GM18520 (cell line): ENCODE measurements at regions not wholly inside any gene's neighbourhood (a gene's known extent, or its start where the extent isn't known, plus 50 kb on each side); places are given as distances from the start of the nearest gene placed in this dataset.

Experiments used
- ATAC-seq: cut with Tn5 transposase; IDR thresholded peaks from one replicate; pipeline ENCODE4 v1.9.1; 2021; ENCODE audit not compliant: unreplicated experiment

DNA sequence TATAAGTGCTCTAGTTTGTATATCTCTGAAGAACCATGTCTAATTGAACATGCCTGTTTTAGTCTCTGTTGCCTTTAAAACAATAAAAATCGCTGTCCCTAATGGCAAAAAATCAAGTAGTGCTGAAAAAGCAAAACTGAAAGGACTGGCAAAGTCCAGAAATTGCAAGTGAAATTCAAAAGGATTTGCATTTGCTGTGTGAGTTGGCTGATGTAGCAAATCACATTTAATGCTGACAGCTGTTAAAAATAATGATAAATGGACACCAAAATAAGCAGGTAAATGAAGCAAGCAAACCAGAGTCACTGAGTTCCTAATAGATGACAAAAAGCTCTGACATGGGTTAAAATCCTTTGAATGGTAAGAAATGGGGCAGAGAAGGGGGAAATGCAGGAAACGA, 874.1 kb downstream of the GRM8 start:
- no peak for ATAC-seq

GRCh38 chr7:126370038-126370668, 882.6 kb downstream of the GRM8 start:
- no peak for ATAC-seq

DNA sequence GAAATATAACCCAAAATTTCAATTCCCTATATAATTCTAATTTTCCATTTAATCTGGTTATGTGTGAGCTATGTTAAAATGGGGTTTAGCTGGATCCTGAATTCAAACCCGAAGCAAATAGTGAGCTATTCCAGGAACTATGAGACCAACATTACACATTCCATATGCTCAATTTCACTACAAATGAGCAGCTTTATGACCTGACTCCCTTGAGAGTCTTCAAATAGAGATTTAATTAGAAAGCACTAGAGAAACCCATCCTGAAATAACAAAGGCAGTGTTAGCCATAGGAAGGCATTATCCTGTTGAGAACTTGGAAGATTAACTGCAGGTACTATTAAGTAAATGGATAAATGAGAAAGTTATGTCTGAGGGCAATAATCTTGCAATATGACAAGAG, 890.0 kb downstream of the GRM8 start:
- ATAC-seq: no peak

DNA sequence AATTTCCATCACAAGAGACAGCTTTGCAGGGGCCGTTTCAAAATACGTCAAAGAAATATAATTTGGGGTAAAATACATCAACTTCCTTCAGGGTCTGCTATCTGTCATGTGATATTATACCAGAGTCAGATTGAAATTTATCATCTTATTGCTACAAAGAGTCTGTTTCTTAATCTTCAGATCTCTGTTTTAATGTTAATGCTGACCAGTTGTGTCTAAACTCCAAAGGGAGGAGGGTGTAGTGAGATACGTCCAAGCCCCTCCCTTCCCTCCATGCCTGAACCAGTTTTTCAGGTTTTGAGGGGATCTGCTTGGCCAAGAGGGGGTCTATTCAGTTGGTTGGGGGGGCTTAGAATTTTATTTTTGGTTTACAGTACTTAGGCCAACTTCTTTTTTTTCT, 891.6 kb downstream of the GRM8 start:
- ATAC-seq: no peak

DNA sequence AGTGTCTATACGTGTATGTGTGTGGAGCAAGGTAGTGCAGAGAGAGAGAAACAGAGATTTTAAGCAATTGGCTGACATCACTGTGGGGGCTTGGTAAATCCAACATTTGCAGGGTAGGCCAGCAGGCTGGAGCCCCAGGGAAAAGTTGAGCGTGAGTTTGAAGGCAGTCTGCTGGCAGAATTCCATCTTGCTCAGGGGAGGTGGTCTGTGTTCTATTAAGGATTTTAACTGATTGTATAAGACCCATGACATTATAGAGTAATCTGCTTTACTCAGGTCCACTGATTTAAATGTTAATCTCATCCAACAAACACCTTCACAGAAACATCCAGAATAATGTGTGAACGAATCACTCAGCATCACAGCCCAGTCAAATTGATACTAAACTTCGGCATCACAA, 912.9 kb downstream of the GRM8 start:
- no peak for ATAC-seq

- no peak for ATAC-seq
Observed at GRCh38 chr7:126305671-126306070, 947.1 kb downstream of the GRM8 start.

DNA sequence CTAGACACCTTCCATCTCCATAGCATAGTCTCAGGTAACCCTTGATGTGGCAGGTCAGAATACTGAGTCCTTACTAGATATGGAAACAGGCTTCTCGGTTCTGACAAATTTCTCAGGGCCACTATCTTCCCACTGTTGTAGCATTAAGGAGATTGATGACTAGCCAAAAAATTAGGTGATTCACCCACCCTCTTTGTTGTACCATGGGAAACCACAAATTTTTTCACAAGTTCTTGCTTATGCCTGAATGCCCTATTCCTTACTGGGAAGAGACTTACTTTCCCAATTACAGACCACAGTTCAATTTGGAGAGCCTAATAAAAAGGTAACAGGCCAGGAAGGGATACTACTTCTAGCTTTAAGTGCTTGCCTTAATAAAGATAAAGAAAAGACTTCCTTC, 948.8 kb downstream of the GRM8 start:
- ATAC-seq: no peak

DNA sequence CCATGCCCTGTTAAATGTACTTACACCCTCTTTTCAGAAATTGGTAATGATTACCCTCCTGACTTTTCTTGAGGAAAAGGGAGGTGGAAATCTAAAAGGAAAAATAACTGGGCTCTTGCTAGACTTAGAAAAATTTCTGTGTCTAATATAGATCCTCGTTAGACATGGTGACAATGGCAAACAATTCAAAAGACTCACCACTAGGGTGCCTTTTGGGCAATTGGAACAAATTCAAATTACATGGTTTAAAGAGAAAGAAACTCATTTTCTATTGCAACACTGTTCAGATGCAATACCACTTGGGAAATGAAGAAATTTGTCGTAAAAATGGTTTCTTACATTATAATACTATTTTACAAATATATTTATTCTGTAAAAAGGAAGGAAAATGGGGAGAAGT, 950.1 kb downstream of the GRM8 start:
- no peak for ATAC-seq

DNA sequence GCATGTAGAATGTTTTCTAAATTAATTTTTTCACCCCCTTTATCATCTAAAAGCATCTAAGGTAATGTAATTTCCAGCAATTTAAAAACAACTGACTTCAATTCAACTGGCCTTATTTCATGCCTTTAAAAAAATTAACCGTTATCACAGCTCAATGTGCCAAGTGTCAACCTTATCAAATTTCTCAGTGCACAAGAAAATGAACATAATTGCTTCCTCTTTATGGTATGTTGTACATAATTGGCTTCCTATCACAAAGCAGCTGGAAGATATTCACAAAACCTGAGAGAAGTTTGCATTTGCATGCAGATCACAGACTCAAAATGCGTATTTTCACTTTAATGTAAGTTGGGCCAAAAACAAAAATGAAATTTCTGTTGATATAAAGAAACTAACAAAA, 966.4 kb downstream of the GRM8 start:
- ATAC-seq: no peak

- no peak for ATAC-seq
Observed at GRCh38 chr7:126236261-126236660, 1016.5 kb downstream of the GRM8 start.

GRCh38 chr7:126228356-126229061, 1024.2 kb downstream of the GRM8 start:
- no peak for ATAC-seq

DNA sequence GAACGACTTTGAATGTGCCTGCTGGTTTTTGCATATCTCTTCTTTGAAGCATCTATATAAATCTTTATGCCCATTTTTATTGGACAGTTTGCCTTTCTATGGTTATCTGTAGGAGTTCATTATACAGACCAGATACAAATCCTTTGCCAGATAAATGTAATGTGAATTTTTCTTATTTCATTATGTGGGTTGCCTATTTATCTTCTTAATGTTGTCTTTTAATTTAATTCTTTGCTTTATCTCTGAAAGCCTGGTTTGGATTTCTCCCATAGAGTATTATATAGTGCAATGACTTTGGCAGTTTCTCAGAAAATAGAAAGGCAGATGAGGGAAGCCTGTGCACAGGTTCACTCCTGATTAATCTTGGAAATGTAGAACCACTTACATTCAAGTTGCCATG, 1025.1 kb downstream of the GRM8 start:
- ATAC-seq: no peak

GRCh38 chr7:126227055-126227454, 1025.7 kb downstream of the GRM8 start:
- ATAC-seq: no peak

DNA sequence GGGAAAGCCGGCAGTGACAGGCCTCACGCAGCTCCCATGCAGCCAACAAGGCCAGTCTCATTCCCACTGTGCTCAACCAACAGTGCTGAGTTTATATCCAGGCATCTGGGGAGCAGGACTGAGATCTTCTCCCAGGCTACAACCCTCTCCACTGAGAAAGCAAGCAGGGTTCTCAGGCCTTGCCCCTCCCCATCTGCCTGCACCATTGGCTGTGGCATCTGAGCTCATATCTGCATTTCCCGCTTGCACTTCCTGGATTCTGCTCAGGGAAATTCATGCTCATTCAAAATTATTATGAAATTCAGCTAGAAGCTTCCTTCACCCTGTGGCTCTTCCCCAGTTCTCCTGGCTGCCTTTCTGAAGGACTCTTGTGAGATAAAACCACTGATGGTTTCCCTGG, 1029.0 kb downstream of the GRM8 start:
- ATAC-seq: no peak

GRCh38 chr7:126222782-126223181, 1030.0 kb downstream of the GRM8 start:
- no peak for ATAC-seq

DNA sequence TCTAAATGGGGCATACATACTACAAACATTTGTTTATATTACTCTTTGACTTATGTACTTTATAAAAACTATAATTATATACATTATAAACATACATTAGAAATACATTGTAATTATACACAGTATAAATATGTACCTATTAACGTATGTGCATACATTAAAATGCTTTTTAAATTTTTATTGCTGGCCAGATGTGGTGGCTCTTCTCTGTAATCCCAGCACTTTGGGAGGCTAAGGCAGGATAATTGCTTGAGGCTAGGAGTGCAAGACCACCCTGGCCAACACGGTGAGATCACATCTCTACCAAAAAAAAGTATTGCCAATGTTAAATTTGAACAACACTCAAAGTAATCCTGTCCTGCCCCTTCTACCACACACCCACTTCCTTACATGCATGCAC, 1037.0 kb downstream of the GRM8 start:
- ATAC-seq: no peak

GRCh38 chr7:126213876-126214275, 1038.9 kb downstream of the GRM8 start:
- no peak for ATAC-seq

- no peak for ATAC-seq
Observed at GRCh38 chr7:126211875-126212274, 1040.9 kb downstream of the GRM8 start.

DNA sequence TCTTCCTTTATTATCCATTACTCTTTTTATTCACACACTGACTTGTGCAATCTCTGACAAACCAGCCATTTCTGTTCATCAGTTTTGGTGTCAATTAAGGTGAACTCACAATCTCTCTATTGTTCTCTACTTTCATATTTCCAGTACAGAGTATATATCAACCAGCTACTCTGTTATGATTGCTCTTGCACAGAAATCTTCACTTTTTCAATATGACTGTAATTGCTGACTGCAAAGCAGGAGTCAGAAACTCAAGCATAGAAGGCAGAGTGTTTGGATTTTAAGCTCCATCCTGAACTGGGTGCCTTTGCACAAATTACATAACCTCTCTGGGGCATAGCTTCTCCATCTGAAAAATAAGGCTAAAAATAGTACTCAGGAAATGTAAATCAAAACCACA, 1042.0 kb downstream of the GRM8 start:
- no peak for ATAC-seq

GRCh38 chr7:126203185-126203584, 1049.6 kb downstream of the GRM8 start:
- no peak for ATAC-seq

GRCh38 chr7:126202177-126202576, 1050.6 kb downstream of the GRM8 start:
- ATAC-seq: no peak

DNA sequence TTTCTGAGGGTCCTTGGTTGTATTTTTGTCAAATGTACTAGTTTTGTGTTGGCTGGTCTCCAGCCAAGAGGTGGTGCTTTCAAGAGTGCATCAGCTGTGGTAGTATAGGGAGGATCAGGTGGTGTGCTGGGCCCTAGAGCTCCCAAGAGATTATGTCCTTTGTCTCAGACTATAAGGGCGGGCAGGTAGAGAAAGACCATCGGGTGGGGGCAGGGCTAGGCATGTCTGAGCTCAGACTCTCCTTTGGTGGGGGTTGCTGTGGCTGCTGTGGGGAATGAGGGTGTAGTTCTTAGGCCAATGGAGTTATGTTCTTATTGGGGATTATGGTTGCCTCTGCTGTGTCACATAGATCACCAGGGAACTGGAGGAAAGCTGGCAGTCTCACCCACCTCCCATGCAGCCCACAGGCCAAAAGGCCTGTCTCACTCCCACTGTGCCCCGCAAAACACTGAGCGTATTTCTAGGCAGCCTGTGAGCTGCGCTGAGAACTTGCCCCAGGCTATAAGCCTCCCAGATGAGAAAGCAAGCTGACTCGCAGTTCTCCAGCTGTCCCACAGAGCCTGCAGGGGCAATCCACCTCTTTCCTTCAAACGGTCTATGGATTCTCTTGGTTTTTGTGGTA, 1066.7 kb downstream of the GRM8 start:
- ATAC-seq: no peak

DNA sequence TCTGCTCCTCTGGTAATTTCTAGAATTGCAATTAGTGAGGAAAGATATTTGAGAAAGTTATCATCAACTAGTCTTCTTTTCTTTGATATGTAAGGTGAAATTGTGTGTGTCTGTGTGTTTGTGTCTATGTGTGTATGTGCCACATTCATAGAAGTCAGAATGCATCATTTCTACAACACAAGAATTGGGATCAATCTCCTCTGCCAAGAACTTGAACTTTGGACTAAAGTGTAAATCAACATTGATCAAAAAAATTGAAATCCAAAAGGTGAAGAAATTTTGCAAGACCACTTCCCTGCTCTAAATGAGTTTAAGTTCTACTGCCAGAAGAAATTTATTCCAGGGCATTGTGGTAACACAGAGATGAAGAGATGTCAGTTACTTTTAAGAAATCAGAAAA, 1072.8 kb downstream of the GRM8 start:
- ATAC-seq: no peak
